MV-4-11 (cell line): ENCODE measurements at regions not wholly inside any gene's neighbourhood (a gene's known extent, or its start where the extent isn't known, plus 50 kb on each side); places are given as distances from the start of the nearest gene placed in this dataset.

Experiments used
- DNase-seq: peaks from one replicate; lab custom pipeline; 2025; lab: John Stamatoyannopoulos, UW

DNA sequence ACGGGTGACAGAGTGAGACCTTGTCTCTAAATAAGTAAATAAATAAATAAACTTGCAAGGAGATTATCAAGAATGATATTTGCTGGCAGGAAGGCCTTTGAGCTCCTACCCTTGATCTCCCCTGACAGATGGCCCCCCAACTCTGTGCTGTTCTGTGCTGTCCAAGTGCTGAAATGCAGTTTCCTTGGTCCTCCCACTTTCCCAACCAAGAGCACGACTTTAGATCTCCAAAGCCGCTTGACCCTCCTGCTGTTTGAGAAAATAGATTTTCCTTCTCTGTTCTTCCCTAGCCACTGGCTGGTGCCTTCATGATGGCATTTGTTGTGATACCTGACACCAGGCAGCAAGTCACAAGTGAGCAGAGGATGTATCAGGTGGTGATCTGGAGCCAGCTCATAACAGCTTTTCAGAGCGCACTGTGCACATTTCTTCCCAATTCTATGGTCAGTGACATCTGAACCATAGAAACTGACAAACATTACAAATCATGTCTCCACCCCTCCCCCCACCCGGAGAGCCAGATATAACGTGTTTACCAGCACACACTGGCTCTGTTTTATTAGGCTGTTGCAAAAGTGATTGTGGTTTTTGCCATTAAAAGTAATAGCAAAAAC is 80.0 kb upstream of the PUM3 start:
- no peak for DNase-seq

GRCh38 chr9:2919347-2919746 is 75.5 kb upstream of the PUM3 start:
- DNase-seq = no peak

DNA sequence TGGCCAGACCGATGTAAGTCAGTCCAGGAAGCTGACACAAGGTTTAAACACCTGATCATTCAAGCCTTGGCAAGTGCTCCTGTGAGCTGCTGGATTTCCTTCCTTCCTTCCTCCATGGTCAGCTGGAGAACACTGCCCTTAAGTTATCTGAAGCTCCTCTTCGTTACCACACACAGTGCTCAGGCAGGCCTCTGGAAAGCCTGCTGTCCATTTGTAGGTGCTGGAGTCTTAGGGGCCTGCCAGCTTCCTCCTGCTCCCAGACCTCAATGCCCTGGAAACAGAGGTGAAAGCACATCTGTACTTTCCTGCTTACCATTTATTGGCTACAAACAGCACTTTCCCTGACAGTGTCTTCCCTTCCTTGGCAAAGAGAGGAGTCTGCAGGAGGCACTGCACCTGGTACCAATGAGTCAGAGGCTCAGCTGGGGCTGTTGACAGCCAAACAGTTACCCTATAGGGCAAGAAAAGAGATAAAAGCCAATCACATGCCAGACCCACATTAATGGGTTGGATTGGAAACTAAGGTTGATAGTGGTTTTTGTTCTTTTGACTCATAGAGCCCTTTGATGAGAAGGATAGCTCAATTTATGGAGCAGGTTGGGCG is 72.6 kb upstream of the PUM3 start:
- no peak for DNase-seq

GRCh38 chr9:2913026-2913425 is 69.1 kb upstream of the PUM3 start:
- no peak for DNase-seq

DNA sequence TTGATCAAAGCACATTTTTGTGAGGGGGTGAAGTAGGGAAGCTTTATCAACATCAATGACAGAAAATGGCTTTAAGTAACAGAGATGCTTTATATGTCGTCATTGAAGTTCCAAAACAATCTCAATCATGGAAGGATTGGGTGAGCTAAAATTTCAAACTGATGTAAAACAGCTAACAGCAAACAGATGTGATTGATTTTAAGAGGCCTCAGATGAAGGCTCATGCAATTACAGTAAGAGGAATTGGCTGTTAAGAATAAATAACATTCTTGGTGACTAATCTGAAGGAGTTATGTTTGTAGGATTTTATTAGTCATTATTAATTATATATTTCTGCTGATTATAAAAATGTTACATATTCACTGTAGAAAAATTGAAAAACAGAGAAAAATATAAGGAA is 63.5 kb upstream of the PUM3 start:
- DNase-seq = no peak

- DNase-seq = no peak
Measured at GRCh38 chr9:2904242-2904930, 60.5 kb upstream of the PUM3 start.
